Liver (tissue), 3 donors: ENCODE measurements at regions not wholly inside any gene's neighbourhood (a gene's known extent, or its start where the extent isn't known, plus 50 kb on each side); places are given as distances from the start of the nearest gene placed in this dataset.

ENCODE experiments used
- ATF3 ChIP-seq: IDR thresholded peaks from 2 replicates; pipeline ENCODE4 v1.6.1; 2016; ENCODE audit warnings: antibody characterized with exemption
- EGR1 ChIP-seq, 2 donors: IDR thresholded peaks; 2 replicates each; pipeline ENCODE4 v1.6.1; 2016 to 2018; ENCODE audit warnings: antibody characterized with exemption in 2 of 2, low read depth in 2 of 2
- HNF4A ChIP-seq, 2 donors: conservative IDR thresholded peaks; 2 replicates each; pipeline ENCODE4 v1.6.1; 2016; ENCODE audit warnings: antibody characterized with exemption in 2 of 2, mild to moderate bottlenecking in 2 of 2
- HNF4G ChIP-seq: IDR thresholded peaks from 2 replicates; pipeline ENCODE4 v1.6.1; 2016; ENCODE audit warnings: antibody characterized with exemption
- MAX ChIP-seq: IDR thresholded peaks from 2 replicates; pipeline ENCODE4 v1.6.1; 2016; ENCODE audit warnings: antibody characterized with exemption
- NR2F2 ChIP-seq: IDR thresholded peaks from 2 replicates; pipeline ENCODE4 v1.6.1; 2016; ENCODE audit warnings: antibody characterized with exemption
- RAD21 ChIP-seq, 2 donors: IDR thresholded peaks; 2 replicates each; pipeline ENCODE4 v1.6.1; 2016; ENCODE audit warnings: antibody characterized with exemption in 2 of 2, mild to moderate bottlenecking in 2 of 2
- SP1 ChIP-seq: IDR thresholded peaks from 2 replicates; pipeline ENCODE4 v1.6.1; 2018; ENCODE audit warnings: antibody characterized with exemption, mild to moderate bottlenecking
- TAF1 ChIP-seq: conservative IDR thresholded peaks from 2 replicates; pipeline ENCODE4 v1.6.1; 2016; ENCODE audit warnings: antibody characterized with exemption, mild to moderate bottlenecking
- YY1 ChIP-seq: IDR thresholded peaks from 2 replicates; pipeline ENCODE4 v1.6.1; 2016; ENCODE audit warnings: antibody characterized with exemption, mild to moderate bottlenecking
- TF ChIP-seq, protein P1 (sequence below): fragments of 150-350 bp; IDR thresholded peaks from 2 replicates; pipeline ENCODE4 v1.5.1; 2017; ENCODE audit warnings: improper control_type of control experiment, low read depth, low read length; ENCODE audit not compliant: missing input control
- TF ChIP-seq, protein P2 (sequence below): IDR thresholded peaks from 2 replicates; pipeline ENCODE4 v1.6.1; 2016; ENCODE audit warnings: antibody characterized with exemption, mild to moderate bottlenecking
- donor health status: healthy.
- donor health status: healthy.

GRCh38 chr4:38493066-38493465, 170.9 kb upstream of the KLF3 start:
- TF ChIP-seq RAD21 (IDR thresholded peaks at IDR 0.05) (no peak), HNF4G (no peak), MAX (no peak), YY1 (no peak), EGR1 (IDR thresholded peaks at IDR 0.05; ENCODE audit: low read depth in 2 of 2) (no peak), SP1 (no peak), HNF4A (conservative IDR thresholded peaks at IDR 0.05) (no peak), ATF3 (no peak), NR2F2 (no peak), TAF1 (no peak)
- TF ChIP-seq, protein P1, sequence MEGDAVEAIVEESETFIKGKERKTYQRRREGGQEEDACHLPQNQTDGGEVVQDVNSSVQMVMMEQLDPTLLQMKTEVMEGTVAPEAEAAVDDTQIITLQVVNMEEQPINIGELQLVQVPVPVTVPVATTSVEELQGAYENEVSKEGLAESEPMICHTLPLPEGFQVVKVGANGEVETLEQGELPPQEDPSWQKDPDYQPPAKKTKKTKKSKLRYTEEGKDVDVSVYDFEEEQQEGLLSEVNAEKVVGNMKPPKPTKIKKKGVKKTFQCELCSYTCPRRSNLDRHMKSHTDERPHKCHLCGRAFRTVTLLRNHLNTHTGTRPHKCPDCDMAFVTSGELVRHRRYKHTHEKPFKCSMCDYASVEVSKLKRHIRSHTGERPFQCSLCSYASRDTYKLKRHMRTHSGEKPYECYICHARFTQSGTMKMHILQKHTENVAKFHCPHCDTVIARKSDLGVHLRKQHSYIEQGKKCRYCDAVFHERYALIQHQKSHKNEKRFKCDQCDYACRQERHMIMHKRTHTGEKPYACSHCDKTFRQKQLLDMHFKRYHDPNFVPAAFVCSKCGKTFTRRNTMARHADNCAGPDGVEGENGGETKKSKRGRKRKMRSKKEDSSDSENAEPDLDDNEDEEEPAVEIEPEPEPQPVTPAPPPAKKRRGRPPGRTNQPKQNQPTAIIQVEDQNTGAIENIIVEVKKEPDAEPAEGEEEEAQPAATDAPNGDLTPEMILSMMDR, result no peak
- TF ChIP-seq, protein P2, sequence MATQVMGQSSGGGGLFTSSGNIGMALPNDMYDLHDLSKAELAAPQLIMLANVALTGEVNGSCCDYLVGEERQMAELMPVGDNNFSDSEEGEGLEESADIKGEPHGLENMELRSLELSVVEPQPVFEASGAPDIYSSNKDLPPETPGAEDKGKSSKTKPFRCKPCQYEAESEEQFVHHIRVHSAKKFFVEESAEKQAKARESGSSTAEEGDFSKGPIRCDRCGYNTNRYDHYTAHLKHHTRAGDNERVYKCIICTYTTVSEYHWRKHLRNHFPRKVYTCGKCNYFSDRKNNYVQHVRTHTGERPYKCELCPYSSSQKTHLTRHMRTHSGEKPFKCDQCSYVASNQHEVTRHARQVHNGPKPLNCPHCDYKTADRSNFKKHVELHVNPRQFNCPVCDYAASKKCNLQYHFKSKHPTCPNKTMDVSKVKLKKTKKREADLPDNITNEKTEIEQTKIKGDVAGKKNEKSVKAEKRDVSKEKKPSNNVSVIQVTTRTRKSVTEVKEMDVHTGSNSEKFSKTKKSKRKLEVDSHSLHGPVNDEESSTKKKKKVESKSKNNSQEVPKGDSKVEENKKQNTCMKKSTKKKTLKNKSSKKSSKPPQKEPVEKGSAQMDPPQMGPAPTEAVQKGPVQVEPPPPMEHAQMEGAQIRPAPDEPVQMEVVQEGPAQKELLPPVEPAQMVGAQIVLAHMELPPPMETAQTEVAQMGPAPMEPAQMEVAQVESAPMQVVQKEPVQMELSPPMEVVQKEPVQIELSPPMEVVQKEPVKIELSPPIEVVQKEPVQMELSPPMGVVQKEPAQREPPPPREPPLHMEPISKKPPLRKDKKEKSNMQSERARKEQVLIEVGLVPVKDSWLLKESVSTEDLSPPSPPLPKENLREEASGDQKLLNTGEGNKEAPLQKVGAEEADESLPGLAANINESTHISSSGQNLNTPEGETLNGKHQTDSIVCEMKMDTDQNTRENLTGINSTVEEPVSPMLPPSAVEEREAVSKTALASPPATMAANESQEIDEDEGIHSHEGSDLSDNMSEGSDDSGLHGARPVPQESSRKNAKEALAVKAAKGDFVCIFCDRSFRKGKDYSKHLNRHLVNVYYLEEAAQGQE, result no peak
